Muscle of leg (tissue), 3 donors: ENCODE measurements at regions not wholly inside any gene's neighbourhood (a gene's known extent, or its start where the extent isn't known, plus 50 kb on each side); places are given as distances from the start of the nearest gene placed in this dataset.

Experiments used
- DNase-seq: peaks from one replicate; pipeline ENCODE4 v3.0.0; 2013
- H3K27ac ChIP-seq: one replicate; pipeline ENCODE4 v1.5.1; 2013; ENCODE audit warnings: mild to moderate bottlenecking, low read length, control low read depth
- H3K27me3 ChIP-seq: one replicate; pipeline ENCODE4 v1.6.1; 2013; ENCODE audit warnings: low read length; ENCODE audit not compliant: control insufficient read depth, insufficient read depth
- H3K36me3 ChIP-seq: one replicate; pipeline ENCODE4 v1.6.1; 2013; ENCODE audit warnings: low read length; ENCODE audit not compliant: control insufficient read depth, insufficient read depth
- H3K4me1 ChIP-seq: one replicate; pipeline ENCODE4 v1.6.1; 2013; ENCODE audit warnings: low read length; ENCODE audit not compliant: control insufficient read depth, insufficient read depth
- H3K4me3 ChIP-seq: one replicate; pipeline ENCODE4 v1.5.1; 2013; ENCODE audit warnings: low read length, control low read depth
- H3K9me3 ChIP-seq: replicated peaks from 2 replicates; pipeline ENCODE4 v1.6.1; 2013; ENCODE audit warnings: low read depth, low read length; ENCODE audit not compliant: control insufficient read depth
- WGBS: methylation state at CpG from one replicate; pipeline ENCODE4 v1.1.5; 2013; ENCODE audit warnings: missing lambda C conversion rate; ENCODE audit not compliant: insufficient coverage; 5-methylcytosine and 5-hydroxymethylcytosine counted together

DNA sequence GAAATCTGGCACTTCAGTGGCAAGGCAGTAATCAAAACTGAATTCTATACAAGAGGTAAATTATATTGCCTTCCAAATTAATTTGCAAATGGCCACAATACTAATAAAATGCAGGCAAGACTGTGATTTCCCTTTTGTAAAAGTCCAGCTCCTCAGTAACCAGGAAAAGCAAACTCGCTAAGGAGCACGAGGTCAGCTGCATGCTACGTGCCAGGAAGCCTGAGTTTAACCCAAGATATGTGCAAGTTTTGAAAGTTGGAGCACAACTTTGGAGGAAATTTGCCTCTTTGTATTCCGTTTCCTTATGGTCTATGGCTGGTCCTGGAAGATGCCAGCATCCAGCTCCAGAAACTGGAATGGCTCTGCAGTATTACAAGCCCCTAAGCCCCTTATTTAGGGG is 226.8 kb upstream of the DYNLRB2 start:
- no peak for DNase-seq
- no peaks in the 10 kb centered on the region for H3K4me1 ChIP-seq
- no peaks in the 10 kb centered on the region for H3K27me3 ChIP-seq
- no peaks in the 10 kb centered on the region for H3K9me3 ChIP-seq
- 32% methylated on average over 3 of the region's 4 CpGs for WGBS
- no peaks in the 10 kb centered on the region for H3K36me3 ChIP-seq
- H3K27ac ChIP-seq: no peak overlapping the region
- H3K4me3 ChIP-seq: no peak overlapping the region

DNA sequence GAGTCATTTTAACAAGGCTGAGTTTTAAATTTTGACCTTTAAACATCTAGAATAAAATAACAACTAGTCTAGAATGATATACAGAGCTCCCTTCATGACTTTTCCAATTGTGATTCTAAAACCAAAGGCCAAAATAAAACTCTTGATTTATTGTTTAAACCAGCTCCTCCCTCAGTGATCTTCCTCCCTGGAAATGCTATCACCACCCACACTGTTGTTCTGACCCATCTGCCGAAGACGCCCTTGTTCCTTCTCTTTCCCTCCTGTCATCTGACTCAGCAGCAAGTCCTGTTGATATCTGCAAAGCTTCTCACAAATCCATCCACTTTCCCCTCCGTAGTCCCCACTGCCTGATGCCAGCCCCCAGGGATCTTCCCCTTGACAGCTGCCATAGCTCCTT is 231.6 kb upstream of the DYNLRB2 start:
- H3K27ac ChIP-seq: no peak overlapping the region
- DNase-seq: no peak
- WGBS: 64% methylated on average over 2 of the region's 3 CpGs
- peaks cover under 1% of the 10 kb centered on the region for H3K4me1 ChIP-seq
- H3K36me3 ChIP-seq: no peaks in the 10 kb centered on the region
- no peak overlapping the region for H3K4me3 ChIP-seq
- no peaks in the 10 kb centered on the region for H3K27me3 ChIP-seq
- no peaks in the 10 kb centered on the region for H3K9me3 ChIP-seq

DNA sequence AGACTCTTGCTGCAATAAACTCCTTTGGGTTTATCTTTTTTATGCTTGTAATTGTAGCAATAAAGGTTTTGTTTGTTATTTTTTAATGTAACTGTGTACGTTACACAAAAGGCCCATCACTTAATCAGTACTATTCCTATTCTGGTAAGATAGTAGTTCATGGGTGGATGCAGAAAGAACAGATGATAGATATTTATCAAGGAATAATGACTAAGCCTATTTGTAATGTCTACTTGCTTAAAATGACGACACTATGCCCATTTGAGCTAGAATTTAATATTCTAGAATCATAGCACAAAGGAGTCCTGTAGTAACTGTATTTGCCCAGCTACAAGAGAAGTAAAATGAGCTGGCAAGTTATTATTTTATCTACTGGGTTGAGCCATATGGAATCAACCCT is 235.4 kb upstream of the DYNLRB2 start:
- no peak for DNase-seq
- WGBS: no CpG with 5 or more reads among the region's 2 CpGs

DNA sequence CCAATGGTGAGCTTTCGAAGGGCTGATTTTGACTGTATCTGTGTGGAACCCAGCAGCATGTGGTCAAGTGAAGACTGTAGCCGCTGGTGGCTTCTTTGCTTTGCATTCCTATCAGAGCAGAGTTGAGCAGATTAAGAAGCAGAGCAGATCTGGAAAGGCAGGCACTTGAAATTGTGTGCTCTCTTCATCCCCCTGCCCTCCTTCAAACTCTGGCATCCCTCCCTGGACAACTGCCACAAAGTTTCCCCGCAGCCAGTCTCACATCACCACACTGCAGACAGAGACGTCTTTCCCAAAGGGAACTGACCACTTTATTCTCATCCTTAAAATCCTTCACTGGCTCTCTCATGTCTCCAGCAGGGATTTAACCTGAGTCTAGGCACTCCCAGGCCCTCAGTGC is 237.1 kb upstream of the DYNLRB2 start:
- H3K27me3 ChIP-seq: no peaks in the 10 kb centered on the region
- H3K36me3 ChIP-seq: no peaks in the 10 kb centered on the region
- DNase-seq: peak; percentile 10
- WGBS: 36% methylated on average over 3 of the region's 4 CpGs
- no peak overlapping the region for H3K27ac ChIP-seq
- no peaks in the 10 kb centered on the region for H3K9me3 ChIP-seq
- peaks cover 10% of the 10 kb centered on the region for H3K4me1 ChIP-seq
- H3K4me3 ChIP-seq: no peak overlapping the region

More for the DNA sequence above, 235.4 kb upstream of the DYNLRB2 start:
- no peak overlapping the region for H3K27ac ChIP-seq
- no peak overlapping the region for H3K4me3 ChIP-seq
- no peaks in the 10 kb centered on the region for H3K36me3 ChIP-seq
- H3K4me1 ChIP-seq: peaks cover 7% of the 10 kb centered on the region
- H3K27me3 ChIP-seq: no peaks in the 10 kb centered on the region
- H3K9me3 ChIP-seq: no peaks in the 10 kb centered on the region

DNA sequence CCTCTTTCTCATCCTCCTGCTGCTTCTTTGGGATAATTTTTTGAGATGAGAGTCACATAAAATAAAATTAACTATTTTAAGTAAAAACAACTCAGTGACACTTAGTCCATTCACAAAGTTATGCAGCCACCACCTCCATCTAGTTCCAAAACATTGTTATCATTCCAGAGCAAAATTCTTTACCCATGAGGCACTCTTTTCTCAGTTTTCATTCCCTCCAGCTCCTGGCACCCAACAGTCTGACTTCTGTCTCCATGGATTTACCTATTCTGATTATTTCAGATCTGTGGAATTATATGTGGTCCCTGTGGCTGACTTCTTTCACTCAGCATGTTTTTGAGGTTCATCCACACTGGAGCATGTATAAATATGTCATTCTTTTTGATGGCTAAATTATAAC is 239.9 kb upstream of the DYNLRB2 start:
- Histone ChIP-seq H3K4me1 (peaks cover 10% of the 10 kb centered on the region), H3K27me3 (no peaks in the 10 kb centered on the region), H3K9me3 (no peaks in the 10 kb centered on the region), H3K4me3 (no peak overlapping the region), H3K36me3 (no peaks in the 10 kb centered on the region), H3K27ac (no peak overlapping the region)
- no peak for DNase-seq

DNA sequence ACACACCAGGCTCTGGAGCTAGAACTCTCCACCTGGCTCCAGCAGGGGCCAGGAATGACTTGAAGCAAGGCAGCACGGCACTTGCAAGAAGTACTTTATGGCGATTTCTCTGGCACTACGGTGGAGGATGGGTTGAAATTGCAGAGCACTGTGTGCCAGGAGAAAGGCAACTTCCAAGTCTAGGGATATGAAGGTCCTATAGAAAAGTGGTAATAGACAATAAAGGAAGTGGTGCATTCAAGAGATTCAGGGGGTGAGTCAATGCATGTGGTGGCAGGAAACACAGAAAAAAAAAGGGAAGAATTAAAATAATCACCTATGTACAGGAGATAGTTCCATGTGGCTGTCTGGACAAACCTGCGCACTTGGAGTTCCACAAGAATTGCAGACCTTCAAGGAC is 240.3 kb upstream of the DYNLRB2 start:
- no peak for DNase-seq
- no peaks in the 10 kb centered on the region for H3K36me3 ChIP-seq
- H3K4me1 ChIP-seq: peaks cover 10% of the 10 kb centered on the region
- H3K4me3 ChIP-seq: no peak overlapping the region
- no peaks in the 10 kb centered on the region for H3K27me3 ChIP-seq
- WGBS: 68% methylated on average over 3 of the region's 4 CpGs
- H3K9me3 ChIP-seq: no peaks in the 10 kb centered on the region
- H3K27ac ChIP-seq: no peak overlapping the region

DNA sequence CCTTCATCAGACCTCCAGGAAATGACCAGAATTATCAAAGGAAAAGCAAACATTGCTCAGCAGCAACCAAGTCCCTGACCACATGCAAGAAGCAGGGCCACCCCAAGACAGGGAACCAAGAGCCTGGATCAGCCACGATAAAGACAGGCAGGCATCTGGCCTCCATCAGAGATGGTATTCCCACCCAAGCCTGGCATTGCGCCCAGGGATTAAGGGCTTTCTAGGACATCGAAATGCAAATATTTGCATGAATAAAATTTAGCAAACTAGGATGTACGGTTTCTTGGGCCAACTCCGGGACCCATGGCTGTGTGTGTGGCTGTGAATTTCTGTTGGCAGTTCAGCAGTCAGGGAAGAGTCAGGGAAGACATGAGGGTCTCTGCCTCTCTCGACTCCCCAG is 241.4 kb upstream of the DYNLRB2 start:
- 67% methylated on average over 1 of the region's 6 CpGs for WGBS
- peak; percentile 16 for DNase-seq
- Histone ChIP-seq H3K27me3 (no peaks in the 10 kb centered on the region), H3K9me3 (no peaks in the 10 kb centered on the region), H3K27ac (no peak overlapping the region), H3K4me1 (peaks cover 10% of the 10 kb centered on the region), H3K36me3 (no peaks in the 10 kb centered on the region), H3K4me3 (no peak overlapping the region)

DNA sequence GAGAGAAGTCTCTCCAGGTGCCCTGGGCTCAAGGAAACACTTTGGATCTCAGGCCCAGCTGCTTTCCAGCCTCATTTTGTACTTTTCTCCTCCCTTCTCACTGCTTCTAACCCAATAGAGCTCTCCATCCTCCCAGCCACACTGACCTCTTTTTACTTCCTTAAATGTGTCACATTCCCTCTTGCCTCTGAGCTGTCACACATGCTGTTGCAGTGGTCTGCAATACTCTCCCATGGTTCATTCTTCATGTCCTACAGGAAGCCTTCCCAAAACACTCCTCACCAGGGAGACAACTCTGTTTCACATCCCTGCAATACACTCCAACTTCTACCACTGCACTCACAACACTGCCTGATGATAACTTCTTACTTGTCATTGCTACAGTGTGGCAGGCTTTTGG is 242.1 kb upstream of the DYNLRB2 start:
- peaks cover 4% of the 10 kb centered on the region for H3K4me1 ChIP-seq
- H3K27me3 ChIP-seq: no peaks in the 10 kb centered on the region
- DNase-seq: no peak
- no peaks in the 10 kb centered on the region for H3K9me3 ChIP-seq
- no peak overlapping the region for H3K27ac ChIP-seq
- no peaks in the 10 kb centered on the region for H3K36me3 ChIP-seq
- no peak overlapping the region for H3K4me3 ChIP-seq

DNA sequence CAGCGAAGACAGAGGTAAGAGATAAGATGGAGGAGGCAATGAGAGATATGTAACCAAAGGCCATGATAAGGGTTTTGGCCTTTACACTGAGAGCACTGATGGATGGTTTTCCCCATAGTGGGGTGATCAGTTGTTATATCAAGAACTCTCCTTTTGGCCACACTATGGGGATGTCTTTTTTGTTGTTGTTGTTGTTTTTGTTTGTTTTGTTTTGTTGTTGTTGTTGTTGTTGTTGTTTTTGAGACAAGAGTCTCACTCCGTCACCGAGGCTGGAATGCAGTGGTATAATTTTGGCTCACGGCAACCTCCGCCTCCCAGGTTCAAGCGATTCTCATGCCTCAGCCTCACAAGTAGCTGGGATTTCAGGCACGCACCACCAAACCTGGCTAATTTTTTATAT is 244.8 kb upstream of the DYNLRB2 start:
- H3K4me1 ChIP-seq: peaks cover 3% of the 10 kb centered on the region
- DNase-seq: no peak
- no peaks in the 10 kb centered on the region for H3K27me3 ChIP-seq
- no peak overlapping the region for H3K27ac ChIP-seq
- 100% methylated on average over 1 of the region's 7 CpGs for WGBS
- H3K9me3 ChIP-seq: no peaks in the 10 kb centered on the region
- no peaks in the 10 kb centered on the region for H3K36me3 ChIP-seq
- H3K4me3 ChIP-seq: no peak overlapping the region

DNA sequence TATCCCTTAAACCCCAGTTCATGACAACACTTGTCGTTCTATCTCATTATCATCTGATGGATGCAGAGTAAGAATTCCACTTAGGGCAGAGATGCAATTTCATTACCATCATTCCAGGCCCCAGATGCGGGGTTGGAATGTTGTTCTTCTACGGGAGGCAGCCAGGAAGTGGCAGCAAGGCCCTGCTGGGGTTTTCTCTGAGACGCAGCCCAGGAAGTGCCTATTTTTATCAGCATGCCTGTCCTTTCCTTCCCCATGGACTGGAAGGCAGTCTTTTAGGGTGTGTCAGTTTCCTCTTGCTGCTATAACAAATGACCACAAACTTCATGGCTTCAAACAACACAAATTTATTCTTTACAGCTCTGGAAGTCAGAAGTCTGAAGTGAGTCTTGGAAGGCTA is 246.6 kb upstream of the DYNLRB2 start:
- Histone ChIP-seq H3K27me3 (no peaks in the 10 kb centered on the region), H3K27ac (no peak overlapping the region), H3K9me3 (no peaks in the 10 kb centered on the region), H3K4me1 (no peaks in the 10 kb centered on the region), H3K4me3 (no peak overlapping the region), H3K36me3 (no peaks in the 10 kb centered on the region)
- WGBS: no CpG with 5 or more reads among the region's 4 CpGs
- no peak for DNase-seq

DNA sequence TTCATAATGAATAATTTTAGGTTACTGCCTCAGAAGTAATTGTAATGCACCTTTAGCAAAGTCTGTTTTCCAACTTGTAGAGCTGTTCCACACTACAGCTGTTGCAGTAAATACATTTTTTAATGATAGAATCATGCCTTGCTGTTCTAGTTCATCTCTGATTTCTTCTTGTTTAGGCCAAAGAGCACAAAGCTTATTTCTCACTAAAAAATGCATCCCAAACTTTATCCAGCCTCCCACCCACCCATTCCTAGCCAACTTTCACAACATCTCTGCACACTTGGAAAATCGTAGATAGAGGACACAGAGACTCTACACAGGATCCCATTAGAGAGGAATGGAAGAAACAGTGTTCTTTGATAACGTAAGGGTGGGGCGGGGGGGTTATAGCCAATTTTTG is 252.2 kb upstream of the DYNLRB2 start:
- H3K36me3 ChIP-seq: no peaks in the 10 kb centered on the region
- H3K4me3 ChIP-seq: no peak overlapping the region
- H3K27ac ChIP-seq: no peak overlapping the region
- H3K9me3 ChIP-seq: no peaks in the 10 kb centered on the region
- DNase-seq: peak; percentile 41
- H3K4me1 ChIP-seq: no peaks in the 10 kb centered on the region
- no peaks in the 10 kb centered on the region for H3K27me3 ChIP-seq
- WGBS: no CpG with 5 or more reads among the region's 3 CpGs
